ENCODE measurements at regions not wholly inside any gene's neighbourhood (a gene's known extent, or its start where the extent isn't known, plus 50 kb on each side); places are given as distances from the start of the nearest gene placed in this dataset.

- no peak for TF ChIP-seq CTCF (IDR thresholded peaks at IDR 0.05; ENCODE audit: borderline replicate concordance, extremely low read depth, low read length, poor library complexity, severe bottlenecking)
- TF ChIP-seq EZH2 (IDR thresholded peaks at IDR 0.05; ENCODE audit: borderline replicate concordance, low read depth, low read length, severe bottlenecking), result no peak
These were observed 114.9 kb upstream of the NHSL1 start for GRCh38 chr6:138614151-138614550.

Measured in DND-41 (cell line).